Fibroblast of gingiva (primary cell): ENCODE measurements at regions not wholly inside any gene's neighbourhood (a gene's known extent, or its start where the extent isn't known, plus 50 kb on each side); places are given as distances from the start of the nearest gene placed in this dataset.
"Not testable (repeated sequence)": the region's sequence is repeated elsewhere in the genome, so short reads cannot be mapped to it uniquely, and the experiment has no call there.

ENCODE experiments used
- DNase-seq: peaks from one replicate; pipeline ENCODE4 v3.0.0-alpha.2; 2011; ENCODE audit warnings: low read depth

- no peak for DNase-seq
Observed at GRCh38 chr12:46491548-46491947, 119.0 kb upstream of the SLC38A2 start.

DNA sequence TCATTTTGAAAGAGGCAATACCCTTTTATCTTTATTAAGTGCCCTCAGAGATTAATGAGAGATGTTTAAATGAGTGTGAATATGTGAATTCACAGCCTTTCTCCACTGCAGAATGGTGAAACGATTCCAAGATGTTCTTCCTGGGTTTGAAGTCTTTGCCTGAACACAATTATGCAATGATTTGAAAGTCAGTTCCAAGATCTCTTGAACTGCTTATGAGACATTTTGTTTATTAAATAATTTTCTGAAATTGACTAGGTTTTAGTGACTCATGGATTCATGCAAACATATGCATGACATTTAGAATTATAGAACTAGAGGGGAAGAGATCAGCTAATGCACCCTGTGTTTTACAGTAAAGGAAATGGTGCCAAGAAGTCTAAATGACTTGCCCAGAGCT, 118.1 kb upstream of the SLC38A2 start:
- peak; percentile 69 for DNase-seq

GRCh38 chr12:46489951-46490388, 117.4 kb upstream of the SLC38A2 start:
- no peak for DNase-seq

DNA sequence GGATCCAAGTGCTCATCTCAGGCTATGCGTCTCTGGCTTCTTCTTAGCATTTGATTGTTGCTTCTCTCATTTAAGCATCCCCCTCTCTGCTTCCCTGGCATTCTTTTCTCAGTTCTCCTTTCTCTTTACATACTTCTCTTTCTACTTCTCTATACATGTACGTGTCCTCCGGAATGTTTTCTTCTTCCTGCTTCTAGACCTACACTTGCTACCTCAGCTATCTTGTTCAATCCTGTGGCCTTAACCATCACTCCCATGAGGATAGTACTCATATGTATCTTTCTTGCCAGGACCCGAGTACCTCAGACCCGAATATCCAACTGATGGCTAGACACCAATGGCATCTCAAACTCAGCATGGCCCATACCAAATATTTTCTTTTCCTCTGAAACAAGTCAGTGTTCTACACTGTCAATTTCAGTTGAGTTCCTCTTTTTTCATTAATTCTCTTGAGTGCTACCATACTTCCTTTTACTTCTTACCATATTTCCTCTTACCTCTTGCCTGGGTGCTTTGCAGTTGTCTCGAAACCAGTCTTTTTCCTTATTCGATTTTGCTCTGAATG, 115.1 kb upstream of the SLC38A2 start:
- no peak for DNase-seq

GRCh38 chr12:46486588-46486987, 114.0 kb upstream of the SLC38A2 start:
- DNase-seq = no peak

- DNase-seq = no peak
Observed at GRCh38 chr12:46485853-46486252, 113.3 kb upstream of the SLC38A2 start.

DNA sequence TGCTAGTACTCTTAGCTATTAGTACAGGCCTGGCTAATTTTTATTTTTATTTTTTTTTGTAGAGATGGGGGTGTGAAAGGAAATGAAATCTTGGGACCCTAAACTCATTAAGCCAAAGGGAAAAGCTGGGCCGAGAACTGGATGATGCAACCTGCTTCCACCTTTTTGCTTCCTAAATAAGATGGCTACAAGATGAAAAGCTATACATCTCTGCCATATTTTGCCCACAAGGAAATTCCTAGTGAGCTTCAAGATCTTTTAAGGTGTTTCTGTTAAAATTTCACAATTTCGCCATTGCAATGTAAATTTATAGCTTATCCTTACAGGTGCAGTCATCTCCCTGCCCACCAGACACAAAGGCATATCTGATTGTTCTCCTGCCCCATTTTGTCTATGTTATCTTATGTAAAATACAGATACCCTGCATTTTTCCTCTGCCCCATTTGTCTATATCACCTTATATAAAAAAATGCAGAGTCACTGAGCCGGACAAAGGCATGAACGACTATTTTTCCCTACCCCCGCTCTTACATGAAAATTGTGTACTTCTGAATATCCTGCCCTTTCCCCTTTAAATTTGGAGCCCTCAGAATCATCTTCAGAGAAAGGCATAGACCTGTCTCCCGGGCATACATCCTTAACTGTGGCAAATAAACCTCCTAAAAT, 112.0 kb upstream of the SLC38A2 start:
- DNase-seq = no peak

DNA sequence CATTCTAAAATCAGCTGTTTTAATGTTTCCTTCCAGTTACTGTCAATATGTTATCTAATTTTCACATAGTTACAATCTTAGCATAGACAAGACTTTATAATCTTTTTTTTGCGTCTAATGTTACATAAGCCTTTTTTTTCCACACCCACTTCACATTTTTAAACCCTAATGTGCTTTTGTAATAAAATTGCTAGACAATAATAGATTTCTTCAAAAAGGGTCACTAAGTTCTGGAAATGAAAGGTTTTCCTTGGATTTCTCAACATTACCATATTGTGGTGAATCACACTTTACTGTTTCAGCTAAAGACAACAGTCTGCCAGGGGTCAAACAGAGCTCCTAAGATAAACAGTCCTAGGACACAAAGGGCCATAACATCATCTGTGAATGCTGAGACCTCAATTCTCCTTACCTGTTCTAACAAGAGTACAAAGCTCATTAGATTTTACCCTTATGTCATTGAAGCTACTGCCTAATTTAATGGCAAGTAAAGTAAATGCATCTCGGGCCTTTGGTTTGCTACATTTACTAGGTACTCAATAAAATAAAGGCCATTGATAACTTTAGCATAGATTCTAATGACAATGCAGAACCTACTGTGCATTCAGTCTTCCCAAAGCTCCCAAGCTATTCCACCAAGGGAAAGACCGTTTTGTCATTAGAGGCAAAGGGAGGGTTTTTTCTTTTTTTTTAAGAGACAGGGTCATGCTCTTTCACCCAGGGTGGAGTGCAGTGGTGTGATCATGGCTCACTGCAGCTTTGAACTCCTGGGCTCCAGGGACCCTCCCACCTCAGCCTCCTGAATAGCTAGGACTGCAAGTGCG, 111.2 kb upstream of the SLC38A2 start:
- DNase-seq = peak; percentile 34

DNA sequence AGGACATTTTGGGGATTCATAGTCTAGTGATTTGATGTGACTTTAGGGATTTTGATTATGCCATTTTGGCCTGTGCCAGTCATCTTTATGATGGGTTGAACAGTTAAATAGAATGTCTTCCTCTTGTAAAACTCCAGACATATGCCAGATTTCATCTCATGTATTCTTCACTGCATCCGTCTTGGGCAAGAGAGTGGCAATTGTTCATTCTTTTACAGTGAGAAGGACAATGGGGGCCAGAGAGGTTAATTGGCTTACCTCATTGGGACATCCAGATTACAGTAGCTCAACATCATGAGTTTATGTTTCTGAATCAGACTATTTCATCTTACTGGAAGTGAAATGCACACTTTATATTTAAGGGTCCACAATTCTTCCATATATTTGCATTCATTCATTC, 108.2 kb upstream of the SLC38A2 start:
- no peak for DNase-seq

GRCh38 chr12:46480316-46480715, 107.7 kb upstream of the SLC38A2 start:
- no peak for DNase-seq

- no peak for DNase-seq
Observed at GRCh38 chr12:46478123-46478522, 105.5 kb upstream of the SLC38A2 start.

DNA sequence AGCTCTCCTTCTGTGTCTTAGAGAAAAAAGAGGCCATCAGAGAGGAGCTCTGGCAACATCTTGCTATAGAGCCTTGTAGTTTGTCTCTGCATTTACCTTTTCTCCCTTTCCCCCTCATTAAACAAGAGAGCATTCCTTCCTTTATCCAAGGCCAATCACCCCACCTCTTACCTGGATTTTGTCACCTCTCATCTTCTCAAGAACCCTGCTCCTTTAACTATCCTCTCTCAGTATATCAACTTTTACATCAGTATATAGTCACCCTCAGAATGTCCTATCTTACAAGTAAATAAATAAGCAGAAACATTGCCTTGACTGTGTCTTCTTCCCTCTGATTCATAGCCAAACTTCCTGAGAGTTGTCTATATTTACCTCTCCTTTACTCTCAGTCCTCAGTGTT, 105.0 kb upstream of the SLC38A2 start:
- DNase-seq = no peak

DNA sequence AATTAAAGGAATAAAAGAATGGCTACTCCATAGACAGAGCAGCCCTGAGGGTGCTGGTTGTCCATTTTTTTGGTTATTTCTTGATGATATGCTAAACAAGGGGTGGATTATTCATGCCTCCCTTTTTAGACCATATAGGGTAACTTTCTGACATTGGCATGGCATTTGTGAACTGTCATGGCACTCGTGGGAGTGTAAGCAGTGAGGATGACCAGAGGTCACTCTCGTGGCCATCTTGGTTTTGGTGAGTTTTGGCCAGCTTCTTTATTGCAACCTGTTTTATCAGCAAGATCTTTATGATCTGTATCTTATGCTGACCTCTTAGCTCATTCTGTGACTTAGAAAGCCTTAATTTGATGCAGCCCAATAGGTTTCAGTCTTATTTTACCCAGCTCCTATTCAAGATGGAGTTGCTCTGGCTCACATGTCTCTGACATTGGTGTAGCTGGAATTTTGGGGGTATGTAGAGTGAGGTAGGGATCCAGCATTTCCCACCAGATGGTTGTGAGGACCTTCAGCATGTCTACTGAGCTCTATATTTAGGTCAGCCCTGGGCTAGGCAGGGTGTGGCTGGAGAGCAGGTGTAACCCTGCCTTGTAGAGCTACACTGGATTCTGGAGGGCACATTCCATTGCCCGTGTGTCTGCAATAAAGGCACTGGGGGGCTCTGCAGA, 103.5 kb upstream of the SLC38A2 start:
- DNase-seq = no peak

DNA sequence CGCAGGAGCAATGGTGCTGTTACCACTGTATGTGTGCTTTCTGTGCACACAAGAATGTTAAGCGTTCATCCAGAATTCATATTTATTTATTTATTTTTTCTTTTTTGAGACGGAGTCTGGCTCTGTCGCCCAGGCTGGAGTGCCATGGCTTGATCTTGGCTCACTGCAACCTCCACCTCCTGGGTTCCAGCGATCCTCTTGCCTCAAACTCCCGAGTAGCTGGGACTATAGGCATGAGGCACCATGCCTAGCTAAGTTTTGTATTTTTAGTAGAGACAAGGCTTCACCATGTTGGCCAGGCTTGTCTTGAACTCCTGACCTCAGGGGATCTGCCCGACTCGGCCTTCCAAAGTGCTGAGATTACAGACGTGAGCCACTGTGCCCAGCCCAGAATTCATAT, 101.8 kb upstream of the SLC38A2 start:
- not testable (repeated sequence) for DNase-seq

- peak; percentile 95 for DNase-seq
Observed at GRCh38 chr12:46473634-46474329, 101.2 kb upstream of the SLC38A2 start.

- peak; percentile 22 for DNase-seq
Observed at GRCh38 chr12:46472893-46473633, 100.5 kb upstream of the SLC38A2 start.

DNA sequence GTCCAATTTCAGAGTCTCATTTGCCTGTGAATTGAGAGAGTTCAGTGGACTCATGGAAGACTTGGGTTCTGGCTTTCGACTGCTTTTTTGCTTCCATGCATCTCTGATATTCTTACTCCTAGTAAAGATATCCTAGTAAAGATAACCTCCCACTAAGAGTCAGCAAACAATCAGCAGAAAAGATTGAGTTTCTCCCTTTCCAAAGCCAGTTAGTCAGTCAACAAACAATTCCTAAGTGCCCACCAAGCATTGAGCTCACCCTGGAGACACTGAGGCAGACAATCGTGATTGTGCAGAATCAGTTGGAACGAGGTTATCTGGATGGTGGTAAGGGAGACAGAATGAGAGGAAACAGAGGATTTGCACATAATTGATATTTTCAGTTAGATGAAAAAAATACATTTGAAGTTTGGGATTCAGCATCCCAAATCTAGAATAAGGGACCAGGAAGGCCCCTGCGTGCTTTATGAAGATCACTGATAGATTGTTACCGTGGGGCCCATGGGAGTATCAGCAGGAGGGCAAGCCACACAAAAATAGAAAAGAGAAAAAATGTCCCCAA, 99.7 kb upstream of the SLC38A2 start:
- DNase-seq = no peak

DNA sequence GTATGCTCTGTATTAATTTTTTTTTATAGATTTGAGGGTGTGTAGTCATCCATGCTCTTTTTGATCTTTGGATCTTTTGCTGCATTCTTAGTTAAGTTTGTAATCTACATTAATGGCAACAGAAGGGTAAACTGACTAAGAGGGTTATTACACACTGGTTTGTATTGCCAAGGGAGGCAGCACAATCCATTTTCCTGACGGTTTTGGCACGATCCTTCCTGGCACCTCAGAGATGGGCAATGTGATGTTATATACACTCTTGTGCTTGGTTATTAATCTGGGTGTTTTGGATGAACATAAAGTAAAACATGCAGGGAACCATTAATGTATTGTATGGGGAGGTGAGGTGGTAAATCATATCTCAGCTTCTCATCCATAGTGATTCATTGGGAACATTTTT, 98.8 kb upstream of the SLC38A2 start:
- no peak for DNase-seq

- no peak for DNase-seq
Observed at GRCh38 chr12:46470975-46471374, 98.4 kb upstream of the SLC38A2 start.

DNA sequence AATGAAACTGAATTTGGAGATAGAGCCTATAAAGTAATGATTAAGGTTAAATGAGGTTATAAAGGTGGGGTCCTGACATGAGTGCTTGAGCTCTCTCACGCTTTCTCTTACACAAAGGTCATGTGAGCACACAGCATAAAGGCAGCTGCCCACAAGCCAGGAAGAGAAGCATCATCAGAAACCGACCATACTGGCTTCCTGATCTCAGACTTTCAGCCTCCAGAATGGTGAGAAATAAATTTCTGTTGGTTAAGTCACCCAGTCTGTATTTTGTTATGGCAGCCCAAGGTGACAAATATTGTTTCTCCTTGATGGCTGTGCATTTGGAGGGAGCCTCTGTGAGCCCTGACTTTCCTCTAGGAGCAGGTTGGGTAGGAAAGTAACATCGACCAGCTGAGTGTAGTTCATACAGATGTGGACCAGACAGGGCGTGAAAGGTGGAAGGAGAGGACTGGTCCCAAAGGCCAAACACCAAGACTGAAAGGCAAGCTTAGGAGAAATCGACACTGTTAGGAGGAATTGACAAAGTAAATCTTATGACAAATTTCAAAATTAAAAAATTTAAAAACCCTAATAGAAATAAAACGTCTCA, 97.6 kb upstream of the SLC38A2 start:
- DNase-seq = no peak

DNA sequence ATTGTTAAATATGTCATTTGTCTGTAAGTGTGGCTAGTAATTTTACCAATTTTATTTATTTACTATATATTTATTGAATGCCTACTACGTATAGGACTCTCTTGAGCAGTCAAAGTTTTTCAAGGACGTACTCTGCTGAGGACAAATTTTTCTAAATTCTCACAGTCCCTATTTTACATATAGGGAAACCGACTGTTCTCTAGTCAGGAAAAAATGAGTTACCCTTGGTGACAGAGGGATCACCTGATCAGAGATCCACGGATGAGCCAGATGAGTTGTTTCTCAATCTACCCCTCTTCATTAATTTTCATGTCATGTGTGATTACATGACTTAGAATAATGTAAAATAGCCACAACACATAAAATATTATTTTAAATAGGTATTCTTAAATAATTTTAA, 96.2 kb upstream of the SLC38A2 start:
- no peak for DNase-seq
